ENCODE measurements at regions not wholly inside any gene's neighbourhood (a gene's known extent, or its start where the extent isn't known, plus 50 kb on each side); places are given as distances from the start of the nearest gene placed in this dataset.

- TF ChIP-seq ATF3 (IDR thresholded peaks at IDR 0.05; ENCODE audit: insufficient read depth, low read depth, low read length), result no peak
- TF ChIP-seq POU5F1 (IDR thresholded peaks at IDR 0.05; ENCODE audit: low read depth, low read length), result no peak
- TF ChIP-seq YY1 (IDR thresholded peaks at IDR 0.05; ENCODE audit: low read depth, low read length), result no peak
- no peak for TF ChIP-seq SAP30 (IDR thresholded peaks at IDR 0.05; ENCODE audit: insufficient read depth, insufficient replicate concordance, low read length)
- TF ChIP-seq ATF2 (IDR thresholded peaks at IDR 0.05; ENCODE audit: low read length), result no peak
These were observed 625.6 kb upstream of the FAM241A start (continued) for GRCh38 chr4:111519683-111520082.
